PC-9 (cell line): ENCODE measurements at regions not wholly inside any gene's neighbourhood (a gene's known extent, or its start where the extent isn't known, plus 50 kb on each side); places are given as distances from the start of the nearest gene placed in this dataset.

Source experiments
- EZH2 ChIP-seq: fragments of 200-600 bp; sonication (generic); IDR thresholded peaks from 2 replicates; pipeline ENCODE4 v1.8.0; 2017; ENCODE audit warnings: antibody characterized with exemption, low read depth
- TF ChIP-seq, protein P1 (sequence below): fragments of 200-600 bp; sonication (generic); conservative IDR thresholded peaks from 2 replicates; pipeline ENCODE4 v1.6.1; 2017; ENCODE audit warnings: mixed run types, antibody characterized with exemption, mild to moderate bottlenecking, moderate library complexity

DNA sequence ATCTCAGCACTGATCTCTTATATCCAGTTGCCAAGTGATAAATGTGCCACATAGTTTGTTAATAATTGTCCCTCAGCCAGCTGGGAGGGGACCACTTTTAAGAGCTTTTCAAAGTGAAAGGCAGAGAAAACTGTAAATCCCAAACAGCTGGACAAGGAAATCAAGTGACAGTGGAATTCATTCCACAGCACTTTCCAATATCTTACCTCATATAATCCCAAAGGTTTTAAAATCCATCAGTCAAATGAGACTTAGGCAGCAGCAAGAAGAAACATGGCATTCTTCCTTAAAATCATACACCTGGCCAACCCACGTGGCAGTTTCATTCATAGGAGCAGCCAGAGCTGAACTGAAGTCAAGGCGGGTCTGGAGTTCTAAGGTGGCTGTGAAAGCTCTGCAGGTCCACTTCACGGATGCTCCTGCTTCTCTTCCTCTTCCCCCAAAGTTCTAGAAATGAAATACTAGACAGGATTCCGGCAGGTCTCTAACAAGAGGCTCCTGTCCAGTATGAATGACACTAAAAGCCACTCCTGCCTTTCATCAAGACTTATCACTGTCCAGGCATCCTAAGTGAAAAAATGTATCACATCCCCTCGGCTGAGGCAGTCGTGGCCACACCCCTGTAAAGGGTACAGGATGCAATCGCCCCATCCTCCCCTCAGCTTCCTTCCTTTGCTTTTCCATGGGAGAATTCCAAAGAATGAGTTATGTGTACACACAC is 190.4 kb upstream of the STK17B start:
- TF ChIP-seq, protein P1, sequence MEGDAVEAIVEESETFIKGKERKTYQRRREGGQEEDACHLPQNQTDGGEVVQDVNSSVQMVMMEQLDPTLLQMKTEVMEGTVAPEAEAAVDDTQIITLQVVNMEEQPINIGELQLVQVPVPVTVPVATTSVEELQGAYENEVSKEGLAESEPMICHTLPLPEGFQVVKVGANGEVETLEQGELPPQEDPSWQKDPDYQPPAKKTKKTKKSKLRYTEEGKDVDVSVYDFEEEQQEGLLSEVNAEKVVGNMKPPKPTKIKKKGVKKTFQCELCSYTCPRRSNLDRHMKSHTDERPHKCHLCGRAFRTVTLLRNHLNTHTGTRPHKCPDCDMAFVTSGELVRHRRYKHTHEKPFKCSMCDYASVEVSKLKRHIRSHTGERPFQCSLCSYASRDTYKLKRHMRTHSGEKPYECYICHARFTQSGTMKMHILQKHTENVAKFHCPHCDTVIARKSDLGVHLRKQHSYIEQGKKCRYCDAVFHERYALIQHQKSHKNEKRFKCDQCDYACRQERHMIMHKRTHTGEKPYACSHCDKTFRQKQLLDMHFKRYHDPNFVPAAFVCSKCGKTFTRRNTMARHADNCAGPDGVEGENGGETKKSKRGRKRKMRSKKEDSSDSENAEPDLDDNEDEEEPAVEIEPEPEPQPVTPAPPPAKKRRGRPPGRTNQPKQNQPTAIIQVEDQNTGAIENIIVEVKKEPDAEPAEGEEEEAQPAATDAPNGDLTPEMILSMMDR: no peak
- TF ChIP-seq EZH2: no peak
